ENCODE measurements at regions not wholly inside any gene's neighbourhood (a gene's known extent, or its start where the extent isn't known, plus 50 kb on each side); places are given as distances from the start of the nearest gene placed in this dataset.
"Not testable (repeated sequence)": the region's sequence is repeated elsewhere in the genome, so short reads cannot be mapped to it uniquely, and the experiment has no call there.

- Histone ChIP-seq H3K4me3 (no peak overlapping the region), H3K9me3 (replicated peaks) (peaks cover 12% of the 10 kb centered on the region), H3K4me1 (no peaks in the 10 kb centered on the region), H3K27me3 (ENCODE audit: low read depth) (no peaks in the 10 kb centered on the region), H3K36me3 (no peaks in the 10 kb centered on the region), H3K27ac (replicated peaks) (no peak overlapping the region)
- no peak for DNase-seq
- TF ChIP-seq, protein P1, sequence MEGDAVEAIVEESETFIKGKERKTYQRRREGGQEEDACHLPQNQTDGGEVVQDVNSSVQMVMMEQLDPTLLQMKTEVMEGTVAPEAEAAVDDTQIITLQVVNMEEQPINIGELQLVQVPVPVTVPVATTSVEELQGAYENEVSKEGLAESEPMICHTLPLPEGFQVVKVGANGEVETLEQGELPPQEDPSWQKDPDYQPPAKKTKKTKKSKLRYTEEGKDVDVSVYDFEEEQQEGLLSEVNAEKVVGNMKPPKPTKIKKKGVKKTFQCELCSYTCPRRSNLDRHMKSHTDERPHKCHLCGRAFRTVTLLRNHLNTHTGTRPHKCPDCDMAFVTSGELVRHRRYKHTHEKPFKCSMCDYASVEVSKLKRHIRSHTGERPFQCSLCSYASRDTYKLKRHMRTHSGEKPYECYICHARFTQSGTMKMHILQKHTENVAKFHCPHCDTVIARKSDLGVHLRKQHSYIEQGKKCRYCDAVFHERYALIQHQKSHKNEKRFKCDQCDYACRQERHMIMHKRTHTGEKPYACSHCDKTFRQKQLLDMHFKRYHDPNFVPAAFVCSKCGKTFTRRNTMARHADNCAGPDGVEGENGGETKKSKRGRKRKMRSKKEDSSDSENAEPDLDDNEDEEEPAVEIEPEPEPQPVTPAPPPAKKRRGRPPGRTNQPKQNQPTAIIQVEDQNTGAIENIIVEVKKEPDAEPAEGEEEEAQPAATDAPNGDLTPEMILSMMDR (IDR thresholded peaks at IDR 0.05; ENCODE audit: borderline replicate concordance) = no peak
- intact Hi-C loops (cut with micrococcal nuclease) = no loop called here
Observed at GRCh38 chr4:28278676-28279075, 1418.0 kb downstream of the STIM2 start.

DNA sequence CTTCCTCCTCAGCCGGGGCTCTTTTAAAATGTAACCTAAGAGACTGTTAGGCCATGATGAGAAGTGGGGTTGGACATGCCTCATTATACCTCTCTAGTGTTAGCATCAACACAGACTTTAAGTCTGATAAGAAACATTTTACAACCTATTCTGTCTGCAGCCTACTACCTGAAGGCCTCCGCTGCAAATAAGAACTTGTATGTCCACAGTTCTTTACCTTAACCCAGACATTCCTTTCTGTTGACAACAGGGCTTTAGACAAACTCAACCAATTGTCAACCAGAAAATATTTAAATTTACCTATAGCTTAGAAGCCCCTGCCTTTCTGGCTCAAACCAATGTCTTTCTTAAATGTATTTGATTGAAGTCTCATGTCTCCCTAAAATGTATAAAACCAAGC is 1418.6 kb downstream of the STIM2 start:
- H3K27ac ChIP-seq (replicated peaks) = no peak overlapping the region
- TF ChIP-seq, protein P1 (IDR thresholded peaks at IDR 0.05; ENCODE audit: borderline replicate concordance) = no peak
- peaks cover 18% of the 10 kb centered on the region for H3K9me3 ChIP-seq (replicated peaks)
- no peak for DNase-seq
- no peaks in the 10 kb centered on the region for H3K27me3 ChIP-seq (ENCODE audit: low read depth)
- H3K4me1 ChIP-seq = no peaks in the 10 kb centered on the region
- intact Hi-C loops (cut with micrococcal nuclease) = no loop called here
- H3K36me3 ChIP-seq = no peaks in the 10 kb centered on the region
- no peak overlapping the region for H3K4me3 ChIP-seq

- H3K4me1 ChIP-seq; DNase-seq; intact Hi-C loops (cut with micrococcal nuclease); H3K36me3 ChIP-seq; H3K4me3 ChIP-seq; H3K27ac ChIP-seq (replicated peaks); H3K27me3 ChIP-seq (ENCODE audit: low read depth): not testable (repeated sequence)
- peaks cover 35% of the 10 kb centered on the region for H3K9me3 ChIP-seq (replicated peaks)
Observed at GRCh38 chr4:28286266-28286665, 1425.6 kb downstream of the STIM2 start.

GRCh38 chr4:28287831-28288233 is 1427.2 kb downstream of the STIM2 start:
- DNase-seq = no peak
- intact Hi-C loops (cut with micrococcal nuclease) = no loop called here

DNA sequence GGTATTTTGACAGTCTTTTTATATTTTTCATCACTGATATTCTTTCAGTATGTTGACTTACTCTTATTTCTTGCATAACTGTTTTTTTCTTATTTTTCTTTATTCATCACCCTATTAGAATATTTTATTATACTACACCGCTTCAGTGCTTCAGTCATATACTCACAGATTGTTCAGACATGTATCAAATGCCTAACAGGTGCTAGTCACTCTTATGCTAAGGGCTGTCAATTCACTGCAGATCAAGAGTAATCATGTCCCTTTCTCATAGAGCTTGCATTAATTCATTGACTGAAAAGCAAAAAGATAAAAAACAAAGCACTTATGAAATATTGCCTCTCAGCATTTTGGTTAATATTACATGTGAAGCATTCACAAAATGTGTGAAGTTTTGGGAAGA is 1435.6 kb downstream of the STIM2 start:
- no peaks in the 10 kb centered on the region for H3K27me3 ChIP-seq (ENCODE audit: low read depth)
- no peak overlapping the region for H3K27ac ChIP-seq (replicated peaks)
- intact Hi-C loops (cut with micrococcal nuclease) = no loop called here
- TF ChIP-seq, protein P1 (IDR thresholded peaks at IDR 0.05; ENCODE audit: borderline replicate concordance) = no peak
- peaks cover 31% of the 10 kb centered on the region for H3K9me3 ChIP-seq (replicated peaks)
- H3K4me1 ChIP-seq = no peaks in the 10 kb centered on the region
- no peaks in the 10 kb centered on the region for H3K36me3 ChIP-seq
- DNase-seq = no peak
- no peak overlapping the region for H3K4me3 ChIP-seq

More at GRCh38 chr4:28287831-28288233, 1427.2 kb downstream of the STIM2 start:
- H3K27me3 ChIP-seq (ENCODE audit: low read depth) = no peaks in the 10 kb centered on the region
- TF ChIP-seq, protein P1 (IDR thresholded peaks at IDR 0.05; ENCODE audit: borderline replicate concordance) = no peak
- H3K4me1 ChIP-seq = no peaks in the 10 kb centered on the region
- no peak overlapping the region for H3K4me3 ChIP-seq
- H3K27ac ChIP-seq (replicated peaks) = no peak overlapping the region
- H3K36me3 ChIP-seq = no peaks in the 10 kb centered on the region
- H3K9me3 ChIP-seq (replicated peaks) = peaks cover 29% of the 10 kb centered on the region

DNA sequence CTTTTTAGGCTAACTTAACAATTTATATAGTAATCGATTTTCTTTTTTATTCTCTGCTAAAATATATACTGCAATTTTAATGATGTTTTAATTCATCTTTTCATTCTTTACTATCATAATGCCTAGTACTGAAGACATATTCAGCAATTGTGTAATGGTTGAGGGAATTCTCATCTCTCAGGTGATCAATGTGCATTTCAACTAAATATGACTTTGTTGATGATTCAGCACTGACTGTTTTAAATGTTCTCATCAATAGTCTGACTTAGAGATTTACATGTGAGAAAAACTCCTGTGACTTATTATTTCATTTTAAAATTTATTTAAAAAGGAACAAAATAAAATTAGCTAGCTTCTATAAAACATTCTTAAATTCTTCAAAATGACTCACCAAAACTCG is 1450.3 kb downstream of the STIM2 start:
- no peaks in the 10 kb centered on the region for H3K27me3 ChIP-seq (ENCODE audit: low read depth)
- H3K4me1 ChIP-seq = no peaks in the 10 kb centered on the region
- no peak overlapping the region for H3K27ac ChIP-seq (replicated peaks)
- peaks cover 10% of the 10 kb centered on the region for H3K9me3 ChIP-seq (replicated peaks)
- DNase-seq = no peak
- no peak overlapping the region for H3K4me3 ChIP-seq
- intact Hi-C loops (cut with micrococcal nuclease) = no loop called here
- H3K36me3 ChIP-seq = no peaks in the 10 kb centered on the region
- TF ChIP-seq, protein P1 (IDR thresholded peaks at IDR 0.05; ENCODE audit: borderline replicate concordance) = no peak

DNA sequence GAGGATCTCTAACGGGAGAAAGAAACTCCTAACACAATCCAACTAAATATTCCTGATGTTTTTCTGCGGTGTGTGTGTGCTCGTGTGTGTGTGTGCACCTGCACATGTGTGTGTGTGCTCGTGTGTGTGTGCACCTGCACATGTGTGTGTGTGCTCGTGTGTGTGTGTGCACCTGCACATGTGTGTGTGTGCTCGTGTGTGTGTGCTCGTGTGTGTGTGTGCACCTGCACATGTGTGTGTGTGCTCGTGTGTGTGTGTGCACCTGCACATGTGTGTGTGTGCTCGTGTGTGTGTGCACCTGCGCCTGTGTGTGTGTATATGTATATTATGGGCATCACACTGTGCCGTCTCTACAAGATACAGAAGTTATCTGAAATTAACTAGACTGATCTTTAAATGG is 1451.9 kb downstream of the STIM2 start:
- peaks cover 10% of the 10 kb centered on the region for H3K9me3 ChIP-seq (replicated peaks)
- H3K36me3 ChIP-seq; H3K27ac ChIP-seq (replicated peaks); intact Hi-C loops (cut with micrococcal nuclease); H3K4me1 ChIP-seq; DNase-seq; H3K27me3 ChIP-seq (ENCODE audit: low read depth); H3K4me3 ChIP-seq: not testable (repeated sequence)
